ENCODE measurements at regions not wholly inside any gene's neighbourhood (a gene's known extent, or its start where the extent isn't known, plus 50 kb on each side); places are given as distances from the start of the nearest gene placed in this dataset.

- H3K9ac ChIP-seq (ENCODE audit: insufficient read depth in 1 of 2, low read depth in 2 of 2, low read length in 2 of 2), result no peak overlapping the region
- DNase-seq (ENCODE audit: extremely low read depth in 1 of 4, low spot score in 3 of 4) (no peak), ATAC-seq (no peak), FAIRE-seq (no peak)
- no peaks in the 10 kb centered on the region for H4K20me1 ChIP-seq (replicated peaks; ENCODE audit: control insufficient read depth, insufficient read depth, low read length)
- no peaks in the 10 kb centered on the region for H3K27me3 ChIP-seq (ENCODE audit: control insufficient read depth in 2 of 2, insufficient read depth in 2 of 2, low read length in 2 of 2)
- H3K9me1 ChIP-seq (ENCODE audit: control insufficient read depth, insufficient read depth, low read length), result no peaks in the 10 kb centered on the region
- H3K27ac ChIP-seq (ENCODE audit: extremely low read depth, low read depth, low read length), result no peak overlapping the region
- no peak overlapping the region for H3K4me2 ChIP-seq (ENCODE audit: insufficient read depth, low read length)
- in situ Hi-C loops (cut with MboI), result no loop called here
- no peak overlapping the region for H3K4me3 ChIP-seq
- POLR2A ChIA-PET, result no interaction called here
- H3K9me3 ChIP-seq (replicated peaks; ENCODE audit: control insufficient read depth, insufficient read depth, low read depth, low read length), result no peaks in the 10 kb centered on the region
- intact Hi-C loops (cut with micrococcal nuclease), result no loop called here
- no peak overlapping the region for H2AFZ ChIP-seq (ENCODE audit: low read depth, low read length)
- no peaks in the 10 kb centered on the region for H3K79me2 ChIP-seq (ENCODE audit: control insufficient read depth, insufficient read depth, low read length)
- H3K4me1 ChIP-seq (replicated peaks in 1 of 2; ENCODE audit: control insufficient read depth in 2 of 2, insufficient read depth in 2 of 2, low read length in 2 of 2), result peaks cover 0 to 3% of the 10 kb centered on the region in 2 experiments; a peak in 1 of 5 replicates
- CTCF ChIA-PET (ENCODE audit: low intra/inter-chr PET ratio), result no interaction called here
- no peaks in the 10 kb centered on the region for H3K36me3 ChIP-seq (ENCODE audit: control insufficient read depth, insufficient read depth, low read length)
- BruUV-seq (replicated peaks), result no TSS peak
- TF ChIP-seq GABPB2 (CRISPR knock-in tag; conservative IDR thresholded peaks at IDR 0.05) (no peak), TRIM25 (IDR thresholded peaks at IDR 0.05; ENCODE audit: borderline replicate concordance) (no peak), USF1 (CRISPR knock-in tag; IDR thresholded peaks at IDR 0.05) (no peak), ZBTB11 (CRISPR knock-in tag; IDR thresholded peaks at IDR 0.05) (no peak), ZNF395 (CRISPR knock-in tag; IDR thresholded peaks at IDR 0.05) (no peak), BRF2 (IDR thresholded peaks at IDR 0.05; ENCODE audit: borderline replicate concordance, insufficient read depth, insufficient read length) (no peak), ZNF217 (CRISPR knock-in tag; IDR thresholded peaks at IDR 0.05) (no peak), ATF2 (CRISPR knock-in tag; IDR thresholded peaks at IDR 0.05) (no peak)
Measured at GRCh38 chr5:82473262-82473661, 195.1 kb upstream of the RPS23 start.
